ENCODE measurements at regions not wholly inside any gene's neighbourhood (a gene's known extent, or its start where the extent isn't known, plus 50 kb on each side); places are given as distances from the start of the nearest gene placed in this dataset.

DNA sequence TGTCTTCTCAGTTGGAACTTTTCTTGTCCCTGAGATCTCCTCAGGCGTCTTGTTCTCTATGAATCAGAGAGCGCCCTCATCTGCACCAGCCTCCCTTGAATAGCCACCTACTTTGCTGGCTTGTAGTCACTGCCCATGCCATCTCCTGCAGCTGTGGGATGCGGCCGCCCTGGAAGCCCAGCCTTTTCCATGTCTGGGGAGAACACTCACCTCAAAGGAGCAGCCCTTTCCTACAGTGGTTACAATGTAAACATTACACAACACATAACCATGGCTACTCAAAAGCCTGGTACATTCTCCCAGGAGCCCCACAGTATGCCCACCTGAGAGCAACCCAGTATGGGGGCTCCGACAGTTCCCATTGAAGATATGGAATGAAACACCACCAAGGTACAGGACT is 351.0 kb downstream of the EN1 start:
- H3K9me3 Mint-ChIP-seq (ENCODE audit: unreplicated experiment): peaks cover 4% of the 10 kb centered on the region
- peaks cover 2% of the 10 kb centered on the region for H3K27me3 Mint-ChIP-seq (ENCODE audit: unreplicated experiment)

DNA sequence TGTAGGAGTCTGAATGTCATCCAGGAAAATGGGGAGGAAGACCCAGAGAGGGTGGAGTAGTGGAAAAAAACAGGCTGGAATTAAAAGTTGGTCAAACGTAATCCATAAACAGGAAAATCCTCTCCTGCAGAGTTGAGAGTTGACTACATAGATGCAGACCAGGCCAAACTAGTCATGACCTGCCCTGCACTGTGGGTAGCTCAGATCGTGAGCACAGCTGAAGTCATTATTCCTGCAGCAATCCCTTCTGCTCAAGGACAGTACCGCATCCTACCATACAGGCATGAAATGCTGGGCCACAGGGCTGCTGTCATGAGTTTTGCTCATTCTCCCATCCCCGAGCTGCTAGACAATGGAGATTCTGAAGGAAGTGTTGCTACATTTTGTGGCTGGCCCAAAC is 352.2 kb downstream of the EN1 start:
- H3K4me3 Mint-ChIP-seq (ENCODE audit: unreplicated experiment): no peak overlapping the region
- H3K9me3 Mint-ChIP-seq (ENCODE audit: unreplicated experiment): peaks cover 3% of the 10 kb centered on the region
- H3K27ac Mint-ChIP-seq (ENCODE audit: unreplicated experiment): no peak overlapping the region
- peaks cover 2% of the 10 kb centered on the region for H3K27me3 Mint-ChIP-seq (ENCODE audit: unreplicated experiment)
- TF ChIP-seq, protein P1, sequence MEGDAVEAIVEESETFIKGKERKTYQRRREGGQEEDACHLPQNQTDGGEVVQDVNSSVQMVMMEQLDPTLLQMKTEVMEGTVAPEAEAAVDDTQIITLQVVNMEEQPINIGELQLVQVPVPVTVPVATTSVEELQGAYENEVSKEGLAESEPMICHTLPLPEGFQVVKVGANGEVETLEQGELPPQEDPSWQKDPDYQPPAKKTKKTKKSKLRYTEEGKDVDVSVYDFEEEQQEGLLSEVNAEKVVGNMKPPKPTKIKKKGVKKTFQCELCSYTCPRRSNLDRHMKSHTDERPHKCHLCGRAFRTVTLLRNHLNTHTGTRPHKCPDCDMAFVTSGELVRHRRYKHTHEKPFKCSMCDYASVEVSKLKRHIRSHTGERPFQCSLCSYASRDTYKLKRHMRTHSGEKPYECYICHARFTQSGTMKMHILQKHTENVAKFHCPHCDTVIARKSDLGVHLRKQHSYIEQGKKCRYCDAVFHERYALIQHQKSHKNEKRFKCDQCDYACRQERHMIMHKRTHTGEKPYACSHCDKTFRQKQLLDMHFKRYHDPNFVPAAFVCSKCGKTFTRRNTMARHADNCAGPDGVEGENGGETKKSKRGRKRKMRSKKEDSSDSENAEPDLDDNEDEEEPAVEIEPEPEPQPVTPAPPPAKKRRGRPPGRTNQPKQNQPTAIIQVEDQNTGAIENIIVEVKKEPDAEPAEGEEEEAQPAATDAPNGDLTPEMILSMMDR (IDR thresholded peaks at IDR 0.05; ENCODE audit: partially characterized antibody, unreplicated experiment): no peak
- H3K4me1 Mint-ChIP-seq (ENCODE audit: low read depth, unreplicated experiment): peaks cover 2% of the 10 kb centered on the region
- H3K36me3 Mint-ChIP-seq (ENCODE audit: unreplicated experiment): peaks cover 5% of the 10 kb centered on the region
- DNase-seq: no peak

More for the DNA sequence above, 351.0 kb downstream of the EN1 start:
- no peak for DNase-seq
- H3K36me3 Mint-ChIP-seq (ENCODE audit: unreplicated experiment): peaks cover 5% of the 10 kb centered on the region
- no peak overlapping the region for H3K27ac Mint-ChIP-seq (ENCODE audit: unreplicated experiment)
- TF ChIP-seq, protein P1 (IDR thresholded peaks at IDR 0.05; ENCODE audit: partially characterized antibody, unreplicated experiment): no peak
- peaks cover 2% of the 10 kb centered on the region for H3K4me1 Mint-ChIP-seq (ENCODE audit: low read depth, unreplicated experiment)
- no peak overlapping the region for H3K4me3 Mint-ChIP-seq (ENCODE audit: unreplicated experiment)

DNA sequence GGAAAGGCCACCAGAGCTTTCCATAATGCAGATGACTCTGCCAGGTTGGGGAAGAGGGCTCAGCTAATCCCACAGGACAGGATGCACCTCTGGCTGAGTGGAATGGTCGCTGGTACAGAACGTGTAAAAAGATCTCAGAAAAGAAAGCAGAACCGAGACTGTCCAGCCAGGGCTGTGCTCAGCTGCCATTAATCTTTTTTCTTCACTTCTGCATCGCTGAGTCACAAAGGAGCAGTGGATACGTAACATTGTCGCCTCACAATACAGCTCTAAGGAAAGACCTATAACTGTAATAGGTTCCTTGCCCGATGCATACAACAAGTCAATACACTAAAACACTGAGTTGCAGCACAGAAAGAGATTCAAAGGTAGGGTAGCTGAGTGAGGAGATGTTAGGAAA is 354.2 kb downstream of the EN1 start:
- no peak for DNase-seq

DNA sequence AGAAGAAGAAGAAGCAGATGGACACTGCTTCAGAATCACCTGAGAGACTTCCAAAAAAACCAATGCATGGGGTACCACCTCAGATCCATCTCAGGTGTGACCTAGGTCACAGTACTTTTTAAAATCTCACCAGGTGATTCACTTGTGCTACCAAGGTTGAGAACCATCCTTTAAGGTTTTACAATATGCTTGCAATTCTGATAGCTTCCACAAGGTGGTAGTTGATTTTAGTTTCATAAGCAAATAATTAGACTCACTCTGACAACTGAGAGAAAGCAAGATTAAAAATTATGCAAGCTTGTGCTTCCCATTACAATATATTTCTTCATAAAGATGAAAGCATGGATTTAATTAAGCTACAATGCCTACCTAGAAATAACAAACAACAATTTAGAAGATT is 355.1 kb downstream of the EN1 start:
- no peak for DNase-seq
- no peaks in the 10 kb centered on the region for H3K4me1 Mint-ChIP-seq (ENCODE audit: low read depth, unreplicated experiment)
- H3K27me3 Mint-ChIP-seq (ENCODE audit: unreplicated experiment): peaks cover 5% of the 10 kb centered on the region
- TF ChIP-seq, protein P1 (IDR thresholded peaks at IDR 0.05; ENCODE audit: partially characterized antibody, unreplicated experiment): peak; percentile 68
- H3K27ac Mint-ChIP-seq (ENCODE audit: unreplicated experiment): no peak overlapping the region
- peaks cover 3% of the 10 kb centered on the region for H3K9me3 Mint-ChIP-seq (ENCODE audit: unreplicated experiment)
- no peak overlapping the region for H3K4me3 Mint-ChIP-seq (ENCODE audit: unreplicated experiment)
- H3K36me3 Mint-ChIP-seq (ENCODE audit: unreplicated experiment): peaks cover 5% of the 10 kb centered on the region

More for the DNA sequence above, 354.2 kb downstream of the EN1 start:
- H3K4me1 Mint-ChIP-seq (ENCODE audit: low read depth, unreplicated experiment): peaks cover 2% of the 10 kb centered on the region
- H3K9me3 Mint-ChIP-seq (ENCODE audit: unreplicated experiment): peaks cover 3% of the 10 kb centered on the region
- H3K27ac Mint-ChIP-seq (ENCODE audit: unreplicated experiment): no peak overlapping the region
- H3K36me3 Mint-ChIP-seq (ENCODE audit: unreplicated experiment): peaks cover 5% of the 10 kb centered on the region
- H3K4me3 Mint-ChIP-seq (ENCODE audit: unreplicated experiment): no peak overlapping the region
- TF ChIP-seq, protein P1 (IDR thresholded peaks at IDR 0.05; ENCODE audit: partially characterized antibody, unreplicated experiment): no peak
- H3K27me3 Mint-ChIP-seq (ENCODE audit: unreplicated experiment): peaks cover 5% of the 10 kb centered on the region

DNA sequence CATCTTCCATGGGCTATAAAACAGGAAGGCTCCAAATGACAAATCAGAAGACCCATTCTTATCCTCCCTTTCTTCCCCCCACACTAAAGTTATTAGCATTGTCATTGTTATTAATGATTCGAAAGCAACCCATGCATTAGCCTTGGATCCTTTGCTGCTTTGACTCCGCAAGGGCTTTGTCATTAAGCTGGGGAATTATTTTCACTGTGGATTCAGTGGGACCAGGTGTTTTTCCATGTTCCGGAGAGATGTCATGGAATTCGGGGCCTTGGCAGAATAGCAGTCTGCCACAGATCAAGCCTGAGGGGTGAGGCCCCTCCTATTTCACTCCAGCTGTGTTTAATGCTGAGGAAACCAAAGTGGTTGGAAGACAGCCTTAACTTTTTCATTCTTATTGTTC is 357.1 kb downstream of the EN1 start:
- TF ChIP-seq, protein P1 (IDR thresholded peaks at IDR 0.05; ENCODE audit: partially characterized antibody, unreplicated experiment): no peak
- H3K9me3 Mint-ChIP-seq (ENCODE audit: unreplicated experiment): peaks cover 3% of the 10 kb centered on the region
- H3K4me3 Mint-ChIP-seq (ENCODE audit: unreplicated experiment): no peak overlapping the region
- peaks cover 5% of the 10 kb centered on the region for H3K36me3 Mint-ChIP-seq (ENCODE audit: unreplicated experiment)
- DNase-seq: no peak
- H3K27me3 Mint-ChIP-seq (ENCODE audit: unreplicated experiment): peaks cover 5% of the 10 kb centered on the region
- no peaks in the 10 kb centered on the region for H3K4me1 Mint-ChIP-seq (ENCODE audit: low read depth, unreplicated experiment)
- no peak overlapping the region for H3K27ac Mint-ChIP-seq (ENCODE audit: unreplicated experiment)
